CD8-positive, alpha-beta memory T cell (primary cell): ENCODE measurements at regions not wholly inside any gene's neighbourhood (a gene's known extent, or its start where the extent isn't known, plus 50 kb on each side); places are given as distances from the start of the nearest gene placed in this dataset.
"Not testable (repeated sequence)": the region's sequence is repeated elsewhere in the genome, so short reads cannot be mapped to it uniquely, and the experiment has no call there.

Source experiments
- CTCF ChIA-PET: fragments of 350-600 bp; sonication (Branson Sonifier 250); formaldehyde crosslinking; loops from one replicate; lab custom pipeline; 2021; ENCODE audit warnings: antibody characterized with exemption; lab: Charles Lee
- POLR2A ChIA-PET: fragments of 350-600 bp; sonication (Branson Sonifier 250); formaldehyde crosslinking; loops from one replicate; lab custom pipeline; 2021; ENCODE audit warnings: antibody characterized with exemption; lab: Charles Lee
- DNase-seq, 5 donors: peaks; one replicate each; pipeline versions ENCODE4 v3.0.0 to v3.0.0-alpha.2; 2020 to 2022; ENCODE audit warnings: mixed read lengths in 1 of 5
- H3K27ac ChIP-seq: one replicate; pipeline ENCODE4 v1.7.0; 2013; ENCODE audit warnings: low read depth, mild to moderate bottlenecking, low read length, moderate library complexity
- H3K27me3 ChIP-seq: 2 replicates; pipeline ENCODE4 v1.7.0; 2013; ENCODE audit warnings: low read length, mild to moderate bottlenecking; ENCODE audit not compliant: insufficient read depth, poor library complexity, severe bottlenecking
- H3K36me3 ChIP-seq: 2 replicates; pipeline ENCODE4 v1.7.0; 2013; ENCODE audit warnings: mild to moderate bottlenecking, low read length, moderate library complexity; ENCODE audit not compliant: insufficient read depth
- H3K4me1 ChIP-seq: 2 replicates; pipeline ENCODE4 v1.7.0; 2013; ENCODE audit warnings: mild to moderate bottlenecking, low read length, moderate library complexity; ENCODE audit not compliant: insufficient read depth
- H3K4me3 ChIP-seq: 2 replicates; pipeline ENCODE4 v1.7.0; 2013; ENCODE audit warnings: mild to moderate bottlenecking, low read length
- H3K9me3 ChIP-seq: 2 replicates; pipeline ENCODE4 v1.7.0; 2013; ENCODE audit warnings: mild to moderate bottlenecking, low read length
- H3K27ac Mint-ChIP-seq, 8 donors: one replicate each; pipeline ENCODE4 v1.8.0; 2020 to 2021; ENCODE audit warnings: mixed read lengths in 8 of 8, mild to moderate bottlenecking in 6 of 8, inconsistent platforms in 3 of 8, moderate library complexity in 3 of 8
- H3K27me3 Mint-ChIP-seq, 2 donors: one replicate each; pipeline ENCODE4 v1.8.0; 2020 to 2021; ENCODE audit warnings: mixed read lengths in 2 of 2, mild to moderate bottlenecking in 1 of 2, moderate library complexity in 1 of 2
- H3K36me3 Mint-ChIP-seq, 3 donors: one replicate each; pipeline ENCODE4 v1.8.0; 2020 to 2021; ENCODE audit warnings: mixed read lengths in 3 of 3, inconsistent platforms in 1 of 3, mild to moderate bottlenecking in 1 of 3
- H3K4me1 Mint-ChIP-seq, 3 donors: one replicate each; pipeline ENCODE4 v1.8.0; 2020 to 2021; ENCODE audit warnings: mixed read lengths in 3 of 3, inconsistent platforms in 1 of 3, mild to moderate bottlenecking in 1 of 3
- H3K4me3 Mint-ChIP-seq, 7 donors: one replicate each; pipeline ENCODE4 v1.8.0; 2020 to 2021; ENCODE audit warnings: mixed read lengths in 7 of 7, mild to moderate bottlenecking in 6 of 7, moderate library complexity in 4 of 7, inconsistent platforms in 2 of 7
- H3K9me3 Mint-ChIP-seq, 5 donors: one replicate each; pipeline ENCODE4 v1.8.0; 2020 to 2022; ENCODE audit warnings: mixed read lengths in 5 of 5, mild to moderate bottlenecking in 3 of 5, moderate library complexity in 2 of 5, inconsistent platforms in 1 of 5

DNA sequence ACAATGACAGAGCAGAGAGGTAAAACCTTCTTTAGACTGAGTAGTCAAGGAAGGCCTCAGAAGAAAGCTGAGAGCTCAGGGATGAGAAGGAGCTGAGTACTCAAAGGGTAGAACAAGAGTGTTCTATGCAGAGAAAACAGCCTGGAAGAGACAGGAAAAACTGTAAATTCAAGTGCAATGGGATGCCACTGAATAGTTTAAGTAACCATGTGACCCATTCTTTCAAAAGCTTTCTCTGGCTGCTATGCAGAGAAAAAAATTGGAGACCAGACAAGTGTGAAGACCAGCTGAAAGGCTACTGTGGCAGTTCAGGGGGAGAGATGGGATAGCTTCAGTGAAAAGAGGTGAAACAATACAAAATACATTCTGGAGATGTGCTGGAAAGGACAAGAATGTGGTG, 61.3 kb upstream of the RNF38 start:
- peaks cover 58 to 75% (median 75%) of the 10 kb centered on the region in 3 donors for H3K4me1 Mint-ChIP-seq
- POLR2A ChIA-PET: interaction anchor here (0.5 kb wide), 1 partner anchor 28 kb away, joined by 3 read pairs; no protein-coding TSS in a partner anchor
- Histone ChIP-seq H3K9me3 (no peaks in the 10 kb centered on the region), H3K27ac (no peak overlapping the region), H3K4me1 (peaks cover 31% of the 10 kb centered on the region), H3K27me3 (no peaks in the 10 kb centered on the region), H3K36me3 (no peaks in the 10 kb centered on the region), H3K4me3 (no peak overlapping the region)
- no peak for DNase-seq
- H3K9me3 Mint-ChIP-seq: no peaks in the 10 kb centered on the region
- H3K27me3 Mint-ChIP-seq: peaks cover 0 to 3% of the 10 kb centered on the region in 2 donors
- CTCF ChIA-PET: interaction anchor here (0.6 to 1.4 kb wide), 3 partner anchors 11 to 29 kb away, joined by 3 to 4 read pairs (median 3); no protein-coding TSS in a partner anchor
- no peak overlapping the region for H3K4me3 Mint-ChIP-seq
- peak overlapping the region; percentile 13 to 95 (median 64) for H3K27ac Mint-ChIP-seq
- H3K36me3 Mint-ChIP-seq: peaks cover 0 to 6% (median 0%) of the 10 kb centered on the region in 3 donors

DNA sequence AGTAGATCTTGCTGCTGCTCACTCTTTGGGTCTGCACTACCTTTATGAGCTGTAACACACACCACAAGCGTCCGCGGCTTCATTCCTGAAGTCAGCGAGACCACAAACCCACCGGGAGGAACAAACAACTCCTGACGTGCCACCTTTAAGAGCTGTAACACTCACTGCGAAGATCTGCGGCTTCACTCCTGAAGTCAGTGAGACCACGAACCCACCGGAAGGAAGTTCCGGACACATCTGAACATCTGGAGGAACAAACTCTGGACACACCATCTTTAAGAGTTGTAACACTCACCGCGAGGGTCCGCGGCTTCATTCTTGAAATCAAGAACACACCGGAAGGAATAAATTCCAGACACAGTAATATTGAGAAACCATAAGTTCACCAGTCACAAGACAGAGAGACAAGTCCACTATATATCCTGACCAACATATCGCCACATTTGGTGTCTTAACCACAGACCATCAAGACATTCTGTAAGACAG, 58.4 kb upstream of the RNF38 start:
- H3K27me3 ChIP-seq, H3K36me3 Mint-ChIP-seq, H3K36me3 ChIP-seq, H3K9me3 Mint-ChIP-seq, H3K9me3 ChIP-seq, H3K27me3 Mint-ChIP-seq, H3K4me3 ChIP-seq: not testable (repeated sequence)
- CTCF ChIA-PET: interaction anchor here (1.4 to 3.1 kb wide), 5 partner anchors 15 to 94 kb away, joined by 3 to 12 read pairs (median 4); no protein-coding TSS in a partner anchor
- POLR2A ChIA-PET: interaction anchor here (0.6 to 4.3 kb wide), 2 partner anchors 11 to 29 kb away, joined by 3 to 24 read pairs; no protein-coding TSS in a partner anchor
- peak; percentile 40 to 85 (median 81) for DNase-seq
- Histone ChIP-seq H3K4me1 (peaks cover 44% of the 10 kb centered on the region), H3K27ac (peak overlapping the region; percentile 8)
- Mint-ChIP-seq H3K27ac (peak overlapping the region; percentile 85 to 99 (median 95)), H3K4me3 (peak overlapping the region; percentile 40 to 91 (median 81)), H3K4me1 (peaks cover 60 to 87% (median 81%) of the 10 kb centered on the region in 3 donors)

DNA sequence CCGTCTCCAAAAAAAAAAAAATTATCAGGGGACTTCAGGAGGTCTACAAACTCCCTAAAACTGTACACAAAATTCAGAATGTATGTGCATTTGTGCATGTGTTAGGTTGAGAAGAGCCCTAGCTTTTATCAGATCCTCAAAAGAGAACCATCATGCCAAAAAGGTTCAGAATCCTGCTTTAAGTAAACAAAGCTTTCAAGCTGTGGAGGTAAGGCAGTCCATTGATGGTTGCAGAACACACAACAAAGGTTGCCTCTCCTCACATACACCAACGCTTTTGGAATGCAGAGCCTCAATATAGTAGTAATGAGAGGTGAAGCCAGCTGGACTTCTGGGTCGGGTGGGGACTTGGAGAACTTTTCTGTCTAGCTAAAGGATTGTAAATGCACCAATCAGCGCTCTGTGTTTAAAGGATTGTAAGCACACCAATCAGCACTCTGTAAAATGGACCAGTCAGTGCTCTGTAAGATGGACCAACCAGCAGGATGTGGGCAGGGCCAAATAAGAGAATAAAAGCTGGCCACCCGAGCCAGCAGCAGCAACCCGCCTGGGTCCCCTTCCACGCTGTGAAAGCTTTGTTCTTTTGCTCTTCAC, 57.9 kb upstream of the RNF38 start:
- Mint-ChIP-seq H3K27ac (peak overlapping the region; percentile 85 to 99 (median 95)), H3K4me3 (peak overlapping the region; percentile 40 to 91 (median 81)), H3K36me3 (peaks cover 0 to 7% (median 0%) of the 10 kb centered on the region in 3 donors), H3K4me1 (peaks cover 55 to 83% (median 77%) of the 10 kb centered on the region in 3 donors), H3K27me3 (peaks cover 0 to 3% of the 10 kb centered on the region in 2 donors), H3K9me3 (no peaks in the 10 kb centered on the region)
- DNase-seq: no peak
- Histone ChIP-seq H3K9me3 (no peaks in the 10 kb centered on the region), H3K36me3 (no peaks in the 10 kb centered on the region), H3K27ac (peak overlapping the region; percentile 8), H3K27me3 (no peaks in the 10 kb centered on the region), H3K4me3 (peak overlapping the region; percentile 33), H3K4me1 (peaks cover 44% of the 10 kb centered on the region)
- POLR2A ChIA-PET: interaction anchor here (4.3 kb wide), 1 partner anchor 29 kb away, joined by 24 read pairs; no protein-coding TSS in a partner anchor
- CTCF ChIA-PET: interaction anchor here (1.1 to 3.1 kb wide), 7 partner anchors 10 to 94 kb away, joined by 3 to 12 read pairs (median 4); no protein-coding TSS in a partner anchor

DNA sequence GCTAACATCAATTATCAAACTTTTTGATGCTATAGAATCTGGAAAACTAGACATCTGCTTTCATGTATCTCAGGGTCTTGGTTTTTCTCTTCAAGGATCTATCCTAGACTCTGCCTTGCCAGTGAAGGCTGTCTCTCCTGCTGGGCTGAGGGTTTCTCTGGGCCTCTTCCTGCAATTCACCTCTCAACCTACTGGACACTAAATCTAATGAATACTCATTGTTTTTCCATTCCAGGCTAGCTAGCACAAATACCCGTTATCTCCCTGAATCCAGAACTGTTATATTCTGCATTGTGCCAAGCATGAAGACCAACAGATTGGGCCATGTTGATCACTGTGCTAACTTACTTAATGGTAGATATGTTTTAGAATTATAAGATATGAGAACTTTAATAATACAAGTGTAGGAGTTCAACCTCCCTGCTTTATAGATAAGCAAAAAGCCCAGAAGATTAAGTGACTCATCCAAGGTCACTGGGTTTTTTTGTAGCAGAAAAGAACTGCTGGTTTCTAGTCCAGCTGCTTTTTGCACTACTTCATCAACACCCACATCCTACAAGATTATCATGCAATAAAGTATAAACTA, 56.5 kb upstream of the RNF38 start:
- Histone ChIP-seq H3K4me3 (no peak overlapping the region), H3K9me3 (no peaks in the 10 kb centered on the region), H3K27me3 (no peaks in the 10 kb centered on the region), H3K4me1 (peaks cover 44% of the 10 kb centered on the region), H3K27ac (no peak overlapping the region), H3K36me3 (no peaks in the 10 kb centered on the region)
- no peaks in the 10 kb centered on the region for H3K9me3 Mint-ChIP-seq
- DNase-seq: no peak
- peaks cover 0 to 2% (median 0%) of the 10 kb centered on the region in 3 donors for H3K36me3 Mint-ChIP-seq
- peaks cover 0 to 3% of the 10 kb centered on the region in 2 donors for H3K27me3 Mint-ChIP-seq
- peaks cover 57 to 79% (median 63%) of the 10 kb centered on the region in 3 donors for H3K4me1 Mint-ChIP-seq
- H3K27ac Mint-ChIP-seq: peak overlapping the region; percentile 62 to 94 (median 84)
- H3K4me3 Mint-ChIP-seq: peak overlapping the region in 5 of 7 donors; percentile 18 to 72 (median 51)
- ChIA-PET POLR2A (interaction anchor here (4.3 kb wide), 1 partner anchor 31 kb away, joined by 24 read pairs; no protein-coding TSS in a partner anchor), CTCF (interaction anchor here (0.8 to 2.5 kb wide), 3 partner anchors 9 to 93 kb away, joined by 3 to 12 read pairs (median 3); no protein-coding TSS in a partner anchor)

DNA sequence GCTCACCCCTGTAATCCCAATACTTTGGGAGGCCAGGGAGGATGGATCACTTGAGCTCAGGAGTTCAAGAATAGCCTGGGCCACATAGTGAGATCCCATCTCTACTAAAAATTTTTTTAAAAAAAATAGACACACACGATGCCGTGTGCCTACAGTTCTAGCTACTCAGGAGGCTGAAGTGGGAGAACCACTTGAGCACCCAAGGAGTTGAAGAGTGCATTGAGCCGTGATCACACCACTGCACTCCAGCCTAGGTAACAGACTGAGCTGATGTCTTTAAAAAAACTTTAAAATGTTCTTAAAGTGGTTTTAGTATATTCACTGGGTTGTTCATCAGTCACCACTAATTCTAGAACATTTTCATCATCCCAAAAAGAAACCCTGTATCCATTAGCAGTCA, 51.9 kb upstream of the RNF38 start:
- H3K36me3 ChIP-seq: no peaks in the 10 kb centered on the region
- CTCF ChIA-PET: interaction anchor here (1.5 to 2.8 kb wide), 2 partner anchors 10 to 15 kb away, joined by 3 to 16 read pairs; no protein-coding TSS in a partner anchor
- Mint-ChIP-seq H3K4me1 (peaks cover 40 to 70% (median 40%) of the 10 kb centered on the region in 3 donors), H3K4me3 (no peak overlapping the region), H3K27ac (peak overlapping the region in 3 of 8 donors; percentile 30 to 92 (median 55)), H3K36me3 (peaks cover 0 to 2% (median 0%) of the 10 kb centered on the region in 3 donors), H3K27me3 (no peaks in the 10 kb centered on the region), H3K9me3 (no peaks in the 10 kb centered on the region)
- H3K9me3 ChIP-seq: no peaks in the 10 kb centered on the region
- H3K4me3 ChIP-seq: no peak overlapping the region
- H3K27me3 ChIP-seq: no peaks in the 10 kb centered on the region
- POLR2A ChIA-PET: no interaction called here
- H3K4me1 ChIP-seq: peaks cover 25% of the 10 kb centered on the region
- DNase-seq: no peak
- no peak overlapping the region for H3K27ac ChIP-seq

DNA sequence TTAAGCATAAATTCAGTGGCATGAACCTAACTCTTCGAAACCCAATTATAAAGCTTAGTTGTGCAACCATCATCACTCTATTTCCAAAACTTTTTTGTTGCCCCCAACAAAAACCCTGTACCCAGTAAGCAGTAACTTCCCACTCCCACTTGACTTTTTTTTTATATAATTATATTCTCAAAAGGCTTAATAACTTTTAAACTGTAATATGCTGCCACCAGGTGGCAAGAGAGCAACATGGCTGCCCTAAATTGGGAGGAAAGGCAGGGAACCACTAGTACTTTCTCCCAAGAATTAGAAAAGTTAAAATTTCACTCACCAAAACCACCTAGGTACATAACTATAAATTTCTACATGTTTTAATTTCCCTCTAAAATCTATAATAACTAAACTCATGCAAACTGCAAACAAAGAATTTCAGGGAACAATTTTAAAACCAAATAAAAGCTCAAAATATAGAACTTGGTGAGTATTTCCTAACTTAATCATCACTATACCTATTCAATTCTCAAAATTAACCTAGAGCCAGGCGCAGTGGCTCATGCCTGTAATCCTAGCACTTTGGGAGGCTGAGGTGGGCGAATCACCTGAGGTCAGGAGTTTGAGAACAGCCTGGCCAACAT, 50.2 kb upstream of the RNF38 start:
- no peaks in the 10 kb centered on the region for H3K36me3 ChIP-seq
- Mint-ChIP-seq H3K36me3 (peaks cover 0 to 8% (median 0%) of the 10 kb centered on the region in 3 donors), H3K4me3 (no peak overlapping the region), H3K27me3 (no peaks in the 10 kb centered on the region), H3K4me1 (peaks cover 34 to 61% (median 39%) of the 10 kb centered on the region in 3 donors), H3K27ac (peak overlapping the region in 2 of 8 donors; percentile 33 to 41), H3K9me3 (no peaks in the 10 kb centered on the region)
- no peak overlapping the region for H3K4me3 ChIP-seq
- H3K27ac ChIP-seq: no peak overlapping the region
- H3K4me1 ChIP-seq: peaks cover 7% of the 10 kb centered on the region
- CTCF ChIA-PET: interaction anchor here (1.3 to 2.8 kb wide), 7 partner anchors 11 to 105 kb away, joined by 3 to 16 read pairs (median 8); partner anchors contain the start of gene RNF38
- H3K9me3 ChIP-seq: no peaks in the 10 kb centered on the region
- H3K27me3 ChIP-seq: no peaks in the 10 kb centered on the region
- peak in 1 of 5 donors; percentile 26 for DNase-seq
- POLR2A ChIA-PET: no interaction called here
